Brain microvascular endothelial cell (primary cell): ENCODE measurements at regions not wholly inside any gene's neighbourhood (a gene's known extent, or its start where the extent isn't known, plus 50 kb on each side); places are given as distances from the start of the nearest gene placed in this dataset.

Source experiments
- DNase-seq: peaks from one replicate; pipeline ENCODE4 v3.0.0-alpha.2; 2020
- H3K27ac ChIP-seq: fragments of 250-450 bp; sonication (Bioruptor Pico); 2 replicates; pipeline ENCODE4 v1.5.1; 2020; ENCODE audit warnings: mild to moderate bottlenecking, moderate library complexity
- H3K27me3 ChIP-seq: fragments of 250-450 bp; sonication (Bioruptor Pico); replicated peaks from 2 replicates; pipeline ENCODE4 v1.5.1; 2020; ENCODE audit warnings: mild to moderate bottlenecking
- H3K36me3 ChIP-seq: fragments of 250-450 bp; sonication (Bioruptor Pico); replicated peaks from 2 replicates; pipeline ENCODE4 v1.5.1; 2020; ENCODE audit warnings: mild to moderate bottlenecking
- H3K4me3 ChIP-seq: 2 replicates; pipeline ENCODE4 v1.5.1; 2011; ENCODE audit warnings: low read depth, mild to moderate bottlenecking, control low read depth, low read length, moderate library complexity
- in situ Hi-C: cut with HindIII; loops from 2 replicates; pipeline ENCODE4 v1.10.0; 2017; ENCODE audit warnings: low sequenced_read_pairs, low pct_ligation_motif_present
- TF ChIP-seq, protein P1 (sequence below): IDR thresholded peaks from 2 replicates; pipeline ENCODE4 v1.5.1; 2011; ENCODE audit warnings: low read depth, mild to moderate bottlenecking, moderate library complexity, low read length, control low read depth, inconsistent platforms; ENCODE audit errors: missing control alignments

DNA sequence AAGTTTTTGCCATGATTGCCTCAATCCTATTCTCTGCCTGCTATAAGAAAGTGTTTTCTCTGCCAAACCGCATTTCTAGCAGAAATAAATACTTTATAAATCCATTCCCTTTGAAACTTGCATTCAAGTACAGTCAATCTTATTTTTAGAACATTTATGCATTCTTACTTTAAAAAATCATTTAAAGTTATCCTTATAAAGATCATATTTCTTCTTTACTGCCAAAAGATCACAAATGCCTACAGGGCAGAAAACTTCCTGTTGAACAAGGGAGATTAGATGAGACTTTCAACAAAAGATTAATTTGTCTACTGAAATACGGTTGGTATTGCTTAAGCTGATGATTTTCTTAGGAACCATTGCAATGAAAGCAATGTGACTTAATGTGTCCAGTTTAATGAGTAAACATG is 207.2 kb upstream of the SLIT2 start:
- in situ Hi-C loops: no loop called here
- no peak overlapping the region for H3K4me3 ChIP-seq
- TF ChIP-seq, protein P1, sequence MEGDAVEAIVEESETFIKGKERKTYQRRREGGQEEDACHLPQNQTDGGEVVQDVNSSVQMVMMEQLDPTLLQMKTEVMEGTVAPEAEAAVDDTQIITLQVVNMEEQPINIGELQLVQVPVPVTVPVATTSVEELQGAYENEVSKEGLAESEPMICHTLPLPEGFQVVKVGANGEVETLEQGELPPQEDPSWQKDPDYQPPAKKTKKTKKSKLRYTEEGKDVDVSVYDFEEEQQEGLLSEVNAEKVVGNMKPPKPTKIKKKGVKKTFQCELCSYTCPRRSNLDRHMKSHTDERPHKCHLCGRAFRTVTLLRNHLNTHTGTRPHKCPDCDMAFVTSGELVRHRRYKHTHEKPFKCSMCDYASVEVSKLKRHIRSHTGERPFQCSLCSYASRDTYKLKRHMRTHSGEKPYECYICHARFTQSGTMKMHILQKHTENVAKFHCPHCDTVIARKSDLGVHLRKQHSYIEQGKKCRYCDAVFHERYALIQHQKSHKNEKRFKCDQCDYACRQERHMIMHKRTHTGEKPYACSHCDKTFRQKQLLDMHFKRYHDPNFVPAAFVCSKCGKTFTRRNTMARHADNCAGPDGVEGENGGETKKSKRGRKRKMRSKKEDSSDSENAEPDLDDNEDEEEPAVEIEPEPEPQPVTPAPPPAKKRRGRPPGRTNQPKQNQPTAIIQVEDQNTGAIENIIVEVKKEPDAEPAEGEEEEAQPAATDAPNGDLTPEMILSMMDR: no peak
- no peak overlapping the region for H3K27ac ChIP-seq
- DNase-seq: no peak
- no peaks in the 10 kb centered on the region for H3K36me3 ChIP-seq
- H3K27me3 ChIP-seq: no peaks in the 10 kb centered on the region

DNA sequence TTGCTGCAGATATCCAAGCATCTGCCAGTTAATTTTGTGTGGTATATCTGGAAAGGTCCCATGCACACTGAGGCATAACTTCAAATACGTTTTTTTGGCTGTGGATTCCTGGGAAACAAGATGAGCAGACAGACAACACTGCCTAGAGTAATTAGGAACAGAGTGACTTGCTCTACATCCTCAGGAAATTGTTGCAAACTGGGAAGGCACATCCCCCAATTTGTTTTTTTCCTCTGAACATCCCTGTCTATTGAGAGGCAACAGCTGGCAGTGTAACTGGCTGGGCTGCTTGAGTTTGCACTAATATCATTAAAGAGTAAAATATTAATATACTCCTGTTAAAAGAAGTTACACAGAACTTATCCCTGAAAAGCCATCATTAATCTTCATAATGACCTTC is 207.7 kb upstream of the SLIT2 start:
- Histone ChIP-seq H3K4me3 (no peak overlapping the region), H3K27ac (no peak overlapping the region), H3K36me3 (no peaks in the 10 kb centered on the region), H3K27me3 (no peaks in the 10 kb centered on the region)
- TF ChIP-seq, protein P1: no peak
- no peak for DNase-seq
- in situ Hi-C loops: no loop called here

DNA sequence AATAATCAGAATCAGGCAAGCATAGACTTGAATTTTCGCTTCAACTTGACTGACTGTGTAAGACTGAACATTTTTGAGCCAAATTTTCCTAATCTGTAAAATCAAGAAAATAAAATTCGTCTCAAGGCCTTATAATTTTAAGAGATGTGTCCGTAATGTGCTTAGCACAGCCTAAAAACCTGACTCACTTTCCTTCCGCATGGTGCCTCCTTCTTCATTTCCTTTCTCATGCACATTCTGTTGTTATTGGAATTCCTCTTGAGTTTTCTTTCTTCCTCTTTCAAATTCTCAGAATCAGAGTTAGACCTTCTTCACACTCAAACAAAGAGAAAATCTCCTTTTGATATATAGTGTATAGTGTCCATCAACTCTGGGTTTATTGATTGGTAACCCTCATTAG is 208.9 kb upstream of the SLIT2 start:
- in situ Hi-C loops: no loop called here
- H3K27ac ChIP-seq: no peak overlapping the region
- no peak for DNase-seq

DNA sequence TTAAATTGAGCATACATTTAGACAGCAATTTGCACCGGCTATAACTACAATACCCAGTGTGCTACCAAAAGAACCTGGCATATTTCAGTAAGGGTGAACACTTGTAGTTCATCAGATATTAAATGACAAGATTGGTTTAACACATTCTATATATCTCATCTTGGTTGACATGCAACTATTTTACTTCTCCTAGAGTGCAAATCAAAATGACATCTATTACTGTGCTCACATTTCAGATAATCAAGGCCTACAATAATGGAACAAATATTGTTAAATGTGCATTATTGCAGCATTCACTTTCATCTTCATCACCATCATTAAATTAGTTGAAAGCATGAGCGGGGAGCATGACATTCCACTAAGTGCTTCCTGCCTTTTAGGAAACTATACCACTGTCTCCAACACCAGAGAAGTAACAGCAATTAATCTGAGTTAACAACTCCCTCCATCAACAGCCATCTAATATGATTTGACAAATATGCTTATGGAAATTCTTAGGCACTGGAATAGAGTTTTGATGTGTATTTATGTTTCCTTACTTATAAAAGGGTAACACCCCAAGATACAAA is 209.8 kb upstream of the SLIT2 start:
- no peak for DNase-seq
- in situ Hi-C loops: no loop called here

More for the DNA sequence above, 208.9 kb upstream of the SLIT2 start:
- Histone ChIP-seq H3K4me3 (no peak overlapping the region), H3K27me3 (no peaks in the 10 kb centered on the region), H3K36me3 (no peaks in the 10 kb centered on the region)
- TF ChIP-seq, protein P1: no peak

DNA sequence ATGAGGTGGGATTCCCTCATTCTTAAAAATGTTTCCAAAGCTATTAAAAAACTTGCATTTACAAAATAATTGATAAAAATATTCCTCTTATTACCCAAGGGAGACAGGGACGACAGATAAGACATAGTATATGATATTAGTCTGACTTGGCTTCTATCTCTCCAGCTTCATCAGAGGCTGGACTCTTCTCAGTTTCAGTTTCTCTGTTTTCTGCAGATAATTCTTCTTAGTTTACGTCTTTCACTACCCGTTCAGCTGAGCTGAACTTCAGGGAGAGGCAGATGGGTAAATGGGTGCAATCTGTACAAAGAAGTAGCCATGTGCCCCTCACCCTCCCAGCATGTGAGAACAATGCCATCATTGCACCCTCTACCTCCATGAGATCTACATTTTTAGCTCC is 214.0 kb upstream of the SLIT2 start:
- H3K27me3 ChIP-seq: no peaks in the 10 kb centered on the region

More for the DNA sequence above, 209.8 kb upstream of the SLIT2 start:
- Histone ChIP-seq H3K36me3 (no peaks in the 10 kb centered on the region), H3K27me3 (no peaks in the 10 kb centered on the region), H3K27ac (no peak overlapping the region), H3K4me3 (no peak overlapping the region)
- TF ChIP-seq, protein P1: no peak

DNA sequence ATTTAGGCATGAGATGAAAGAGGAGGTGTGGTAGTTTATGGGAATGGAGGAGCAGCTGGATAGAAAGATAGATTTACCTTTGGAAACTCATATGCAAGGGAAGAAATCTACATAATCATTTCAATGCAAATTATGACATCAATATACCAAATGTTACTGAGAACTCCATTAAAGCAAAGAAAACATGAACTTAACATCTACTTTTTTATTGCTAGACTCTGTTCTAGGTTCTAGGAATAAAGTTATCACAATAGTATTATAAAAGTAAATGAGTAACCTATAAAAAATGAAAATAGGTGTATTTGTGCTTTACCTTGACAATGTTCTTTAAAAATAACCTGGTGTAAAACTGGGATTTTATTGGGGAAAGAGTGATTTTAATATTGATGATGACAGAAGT is 221.6 kb upstream of the SLIT2 start:
- TF ChIP-seq, protein P1: no peak
- no peaks in the 10 kb centered on the region for H3K27me3 ChIP-seq
- in situ Hi-C loops: no loop called here
- H3K4me3 ChIP-seq: no peak overlapping the region
- H3K36me3 ChIP-seq: no peaks in the 10 kb centered on the region
- DNase-seq: no peak
- no peak overlapping the region for H3K27ac ChIP-seq

More for the DNA sequence above, 214.0 kb upstream of the SLIT2 start:
- TF ChIP-seq, protein P1: no peak
- no peak overlapping the region for H3K4me3 ChIP-seq
- H3K27ac ChIP-seq: no peak overlapping the region
- in situ Hi-C loops: no loop called here
- no peaks in the 10 kb centered on the region for H3K36me3 ChIP-seq
- no peak for DNase-seq
